Breast epithelium (tissue), 3 donors: ENCODE measurements at regions not wholly inside any gene's neighbourhood (a gene's known extent, or its start where the extent isn't known, plus 50 kb on each side); places are given as distances from the start of the nearest gene placed in this dataset.

Experiments
- CTCF ChIP-seq, 3 donors: fragments of 450-650 bp; IDR thresholded peaks; one replicate each; pipeline ENCODE4 v1.5.1; 2016 to 2017; ENCODE audit warnings: antibody characterized with exemption in 3 of 3, mild to moderate bottlenecking in 3 of 3, moderate library complexity in 3 of 3
- POLR2AphosphoS5 ChIP-seq, 3 donors: sonication (generic); formaldehyde crosslinking; IDR thresholded peaks; one replicate each; pipeline ENCODE4 v1.6.1; 2017; ENCODE audit warnings: antibody characterized with exemption in 3 of 3

GRCh38 chr16:79317026-79317425 is 283.5 kb downstream of the MAF start:
- TF ChIP-seq CTCF (IDR thresholded peaks at IDR 0.05) (no peak), POLR2AphosphoS5 (IDR thresholded peaks at IDR 0.05) (no peak)
